H1 (cell line): ENCODE measurements at regions not wholly inside any gene's neighbourhood (a gene's known extent, or its start where the extent isn't known, plus 50 kb on each side); places are given as distances from the start of the nearest gene placed in this dataset.
"Not testable (repeated sequence)": the region's sequence is repeated elsewhere in the genome, so short reads cannot be mapped to it uniquely, and the experiment has no call there.

Experiments used
- CTCF ChIA-PET: fragments of 300-600 bp; sonication (Branson Sonifier 250); formaldehyde crosslinking; loops from one replicate; lab custom pipeline; 2021; ENCODE audit not compliant: partially characterized antibody; lab: Charles Lee
- POLR2A ChIA-PET: fragments of 300-600 bp; sonication (Branson Sonifier 250); formaldehyde crosslinking; loops from one replicate; lab custom pipeline; 2021; ENCODE audit warnings: inconsistent platforms; ENCODE audit not compliant: partially characterized antibody; lab: Charles Lee
- DNase-seq, 2 experiments: peaks; one replicate each; pipeline versions ENCODE4 v3.0.0 to v3.0.0-alpha.2; 2010 to 2022; ENCODE audit warnings: low spot score in 2 of 2, low read depth in 1 of 2, mixed read lengths in 1 of 2
- FAIRE-seq: peaks from 2 replicates; lab custom pipeline; 2011; peaks lifted over from hg19 to GRCh38; lab: Jason Lieb, UNC
- H2AFZ ChIP-seq: 2 replicates; pipeline ENCODE4 v1.8.1; 2012; ENCODE audit warnings: low read length, inconsistent platforms
- H2AK5ac ChIP-seq: 2 replicates; pipeline ENCODE4 v1.6.1; 2013; ENCODE audit warnings: low read depth, low read length
- H2BK120ac ChIP-seq: replicated peaks from 2 replicates; pipeline ENCODE3; 2013; ENCODE audit warnings: low read depth, low read length, inconsistent platforms
- H2BK12ac ChIP-seq: 2 replicates; pipeline ENCODE4 v1.6.1; 2013; ENCODE audit warnings: low read depth, low read length
- H2BK15ac ChIP-seq: 2 replicates; pipeline ENCODE4 v1.6.1; 2013; ENCODE audit warnings: low read length
- H2BK20ac ChIP-seq: 2 replicates; pipeline ENCODE4 v1.6.1; 2013; ENCODE audit warnings: low read length
- H2BK5ac ChIP-seq: 2 replicates; pipeline ENCODE4 v1.6.1; 2013; ENCODE audit warnings: low read depth, low read length
- H3K14ac ChIP-seq: 2 replicates; pipeline ENCODE4 v1.6.1; 2013; ENCODE audit warnings: inconsistent platforms; ENCODE audit not compliant: insufficient read length
- H3K18ac ChIP-seq: 2 replicates; pipeline ENCODE4 v1.6.1; 2013; ENCODE audit warnings: low read length; ENCODE audit errors: extremely low read depth
- H3K23ac ChIP-seq: 2 replicates; pipeline ENCODE4 v1.6.1; 2013; ENCODE audit warnings: inconsistent platforms; ENCODE audit not compliant: insufficient read length
- H3K23me2 ChIP-seq: 2 replicates; pipeline ENCODE4 v1.6.1; 2013; ENCODE audit warnings: low read depth, low read length
- H3K27ac ChIP-seq: 2 replicates; pipeline ENCODE4 v1.6.1; 2011; ENCODE audit warnings: low read depth, low read length, inconsistent platforms
- H3K27me3 ChIP-seq, 4 experiments: replicated peaks in 1 of 4; 1 replicate in 1 of 4; 2 replicates in 3 of 4; pipeline versions ENCODE4 v1.6.1 to v1.8.1; 2011 to 2013; ENCODE audit warnings: low read length in 3 of 4, mild to moderate bottlenecking in 3 of 4, inconsistent platforms in 2 of 4, mixed read lengths in 2 of 4, moderate library complexity in 1 of 4; ENCODE audit not compliant: control insufficient read depth in 3 of 4, insufficient read depth in 3 of 4; ENCODE audit errors: extremely low read depth in 1 of 4
- H3K36me3 ChIP-seq, 4 experiments: 2 replicates each; pipeline versions ENCODE4 v1.6.1 to v1.8.1; 2011 to 2013; ENCODE audit warnings: mild to moderate bottlenecking in 4 of 4, low read length in 3 of 4, moderate library complexity in 2 of 4, control low read depth in 1 of 4, inconsistent platforms in 1 of 4; ENCODE audit not compliant: insufficient read depth in 4 of 4, control insufficient read depth in 2 of 4
- H3K4ac ChIP-seq: replicated peaks from 2 replicates; pipeline ENCODE3; 2013; ENCODE audit warnings: low read length, low read depth, mixed read lengths, inconsistent platforms; ENCODE audit not compliant: insufficient read length
- H3K4me1 ChIP-seq, 4 experiments: replicated peaks in 1 of 4; 1 replicate in 1 of 4; 2 replicates in 3 of 4; pipeline versions ENCODE4 v1.6.1 to v1.8.1; 2011 to 2013; ENCODE audit warnings: low read length in 3 of 4, inconsistent platforms in 2 of 4, mixed read lengths in 1 of 4; ENCODE audit not compliant: insufficient read depth in 4 of 4, control insufficient read depth in 3 of 4
- H3K4me2 ChIP-seq, 2 experiments: 2 replicates each; pipeline versions ENCODE4 v1.6.1 to v1.8.1; 2011 to 2013; ENCODE audit warnings: low read depth in 2 of 2, low read length in 2 of 2, control low read depth in 1 of 2, inconsistent platforms in 1 of 2, mild to moderate bottlenecking in 1 of 2; ENCODE audit not compliant: insufficient read depth in 1 of 2
- H3K4me3 ChIP-seq, 4 experiments: fragments of 200-600, 300-600 bp in 1 of 4; sonication (generic), shearing (Covaris generic), sonication (Bioruptor Twin) in 1 of 4; 2 replicates each; pipeline versions ENCODE4 v1.5.1 to v1.8.1; 2011 to 2016; ENCODE audit warnings: low read length in 4 of 4, low read depth in 3 of 4, control low read depth in 2 of 4, inconsistent platforms in 2 of 4, mild to moderate bottlenecking in 2 of 4, mixed read lengths in 1 of 4, moderate library complexity in 1 of 4; ENCODE audit not compliant: insufficient read depth in 2 of 4; ENCODE audit errors: extremely low read depth in 1 of 4
- H3K56ac ChIP-seq: replicated peaks from 2 replicates; pipeline ENCODE3; 2013; ENCODE audit warnings: low read depth, mild to moderate bottlenecking, mixed read lengths, low read length, inconsistent platforms; ENCODE audit not compliant: insufficient read length
- H3K79me1 ChIP-seq: 2 replicates; pipeline ENCODE4 v1.6.1; 2013; ENCODE audit warnings: low read depth, low read length, control low read depth
- H3K79me2 ChIP-seq, 2 experiments: 2 replicates each; pipeline versions ENCODE4 v1.6.1 to v1.8.1; 2012 to 2013; ENCODE audit warnings: low read length in 2 of 2, mild to moderate bottlenecking in 2 of 2, inconsistent platforms in 1 of 2; ENCODE audit not compliant: insufficient read depth in 2 of 2, control insufficient read depth in 1 of 2
- H3K9ac ChIP-seq, 4 experiments: replicated peaks in 1 of 4; 1 replicate in 1 of 4; 2 replicates in 3 of 4; pipeline versions ENCODE4 v1.6.1 to v1.8.1; 2011 to 2013; ENCODE audit warnings: low read depth in 3 of 4, low read length in 3 of 4, control low read depth in 2 of 4, mild to moderate bottlenecking in 2 of 4, moderate library complexity in 2 of 4, inconsistent platforms in 1 of 4; ENCODE audit errors: extremely low read depth in 1 of 4
- H3K9me3 ChIP-seq, 2 experiments: 2 replicates each; pipeline versions ENCODE4 v1.6.1 to v1.8.1; 2012 to 2013; ENCODE audit warnings: mild to moderate bottlenecking in 2 of 2, moderate library complexity in 2 of 2, control low read depth in 1 of 2, inconsistent platforms in 1 of 2, low read depth in 1 of 2, low read length in 1 of 2, mixed read lengths in 1 of 2; ENCODE audit not compliant: insufficient read depth in 2 of 2
- H4K20me1 ChIP-seq, 2 experiments: replicated peaks in 1 of 2; 2 replicates each; pipeline versions ENCODE3 to v1.8.1; 2011 to 2013; ENCODE audit warnings: inconsistent platforms in 2 of 2, low read length in 2 of 2, mild to moderate bottlenecking in 1 of 2; ENCODE audit not compliant: insufficient read depth in 2 of 2, control insufficient read depth in 1 of 2
- H4K5ac ChIP-seq: 2 replicates; pipeline ENCODE4 v1.6.1; 2013; ENCODE audit warnings: low read length, low read depth, mixed read lengths, inconsistent platforms; ENCODE audit not compliant: insufficient read length
- H4K8ac ChIP-seq: 2 replicates; pipeline ENCODE4 v1.8.0; 2013; ENCODE audit warnings: mild to moderate bottlenecking, moderate library complexity, low read length, inconsistent platforms; ENCODE audit not compliant: insufficient read depth; ENCODE audit errors: extremely low read depth
- H4K91ac ChIP-seq: replicated peaks from 2 replicates; pipeline ENCODE3; 2013; ENCODE audit warnings: low read length, mixed read lengths, inconsistent platforms; ENCODE audit not compliant: insufficient read length
- WGBS, 2 experiments: shearing (Covaris generic) in 1 of 2; methylation state at CpG; one replicate each; pipeline versions ENCODE4 v1.1.6 to v1.1.7; 2013 to 2015; ENCODE audit warnings: low lambda C conversion rate in 2 of 2, mixed read lengths in 2 of 2, inconsistent platforms in 1 of 2, low coverage in 1 of 2, missing lambda C conversion rate in 1 of 2; ENCODE audit not compliant: insufficient replicate concordance in 2 of 2, insufficient coverage in 1 of 2, insufficient read length in 1 of 2; ENCODE audit errors: extremely low coverage in 1 of 2, missing lambda C conversion rate in 1 of 2; 5-methylcytosine and 5-hydroxymethylcytosine counted together

- not testable (repeated sequence) for FAIRE-seq
- peak in 1 of 2 experiments; percentile 62 for DNase-seq
- H3K4me3 ChIP-seq, result peak overlapping the region in 2 of 4 experiments; percentile 5 to 36; a peak in 2 of 8 replicates
Observed at GRCh38 chr9:41663497-41664036, 465.7 kb downstream of the CNTNAP3B start.

GRCh38 chr9:41658706-41659105 lies 469.6 kb upstream of the ZNG1F start:
- H3K23ac ChIP-seq, H2AK5ac ChIP-seq, H2BK5ac ChIP-seq, H3K23me2 ChIP-seq, H2BK12ac ChIP-seq, H3K18ac ChIP-seq, H4K91ac ChIP-seq, H3K4me3 ChIP-seq, H3K4me1 ChIP-seq, H2BK20ac ChIP-seq, DNase-seq, H3K27me3 ChIP-seq, H3K9me3 ChIP-seq, CTCF ChIA-PET, H4K8ac ChIP-seq, H2AFZ ChIP-seq, H3K56ac ChIP-seq, H3K9ac ChIP-seq, POLR2A ChIA-PET, FAIRE-seq, H4K20me1 ChIP-seq, H4K5ac ChIP-seq, H2BK120ac ChIP-seq, H3K14ac ChIP-seq, H3K79me2 ChIP-seq, H3K4me2 ChIP-seq, H2BK15ac ChIP-seq, H3K4ac ChIP-seq, H3K79me1 ChIP-seq, H3K36me3 ChIP-seq, H3K27ac ChIP-seq: not testable (repeated sequence)
- WGBS, 2 experiments, result 89% methylated on average over 1 of the region's 10 CpGs; no CpG with 5 or more reads in 1 of the 2 experiments

More at GRCh38 chr9:41663497-41664036, 465.7 kb downstream of the CNTNAP3B start:
- peak overlapping the region in 1 of 2 experiments; percentile 28; a peak in 2 of 4 replicates for H3K4me2 ChIP-seq
- H2AFZ ChIP-seq, H3K23ac ChIP-seq, H3K36me3 ChIP-seq, H2AK5ac ChIP-seq, H4K5ac ChIP-seq, H2BK120ac ChIP-seq, H3K27me3 ChIP-seq, H2BK20ac ChIP-seq, H3K27ac ChIP-seq, H3K9me3 ChIP-seq, H4K20me1 ChIP-seq, H2BK5ac ChIP-seq, H3K4me1 ChIP-seq, H3K23me2 ChIP-seq, H3K18ac ChIP-seq, H3K14ac ChIP-seq, POLR2A ChIA-PET, H3K79me1 ChIP-seq, H4K91ac ChIP-seq, H2BK12ac ChIP-seq, H3K9ac ChIP-seq, CTCF ChIA-PET, H3K79me2 ChIP-seq, H4K8ac ChIP-seq, H3K4ac ChIP-seq, H2BK15ac ChIP-seq, H3K56ac ChIP-seq: not testable (repeated sequence)
- 6% methylated on average over 13 of the region's 29 CpGs; no CpG with 5 or more reads in 1 of the 2 experiments for WGBS, 2 experiments
